WTC11 (cell line): ENCODE measurements at regions not wholly inside any gene's neighbourhood (a gene's known extent, or its start where the extent isn't known, plus 50 kb on each side); places are given as distances from the start of the nearest gene placed in this dataset.

Source experiments
- CTCF ChIP-seq: fragments of 200-600 bp; IDR thresholded peaks from 2 replicates; pipeline ENCODE4 v1.8.0; 2022; ENCODE audit warnings: antibody characterized with exemption
- ESRRA ChIP-seq: sonication (generic); formaldehyde crosslinking; IDR thresholded peaks from 2 replicates; pipeline ENCODE4 v1.8.1; 2022; ENCODE audit warnings: mild to moderate bottlenecking, missing genetic modification reagents, borderline replicate concordance
- JUN ChIP-seq: sonication (generic); formaldehyde crosslinking; IDR thresholded peaks from 2 replicates; pipeline ENCODE4 v1.8.0; 2023; ENCODE audit warnings: mild to moderate bottlenecking, missing genetic modification reagents
- NFYB ChIP-seq: sonication (generic); formaldehyde crosslinking; conservative IDR thresholded peaks from 2 replicates; pipeline ENCODE4 v1.8.0; 2022; ENCODE audit warnings: low read depth, missing genetic modification reagents
- PRDM15 ChIP-seq: sonication (generic); formaldehyde crosslinking; IDR thresholded peaks from 2 replicates; pipeline ENCODE4 v1.8.0; 2022; ENCODE audit warnings: missing genetic modification reagents
- TCF7 ChIP-seq: sonication (generic); formaldehyde crosslinking; IDR thresholded peaks from 2 replicates; pipeline ENCODE4 v1.8.0; 2022; ENCODE audit warnings: mild to moderate bottlenecking, low read depth, missing genetic modification reagents, moderate library complexity
- TEAD4 ChIP-seq: sonication (generic); formaldehyde crosslinking; IDR thresholded peaks from 2 replicates; pipeline ENCODE4 v1.8.0; 2022; ENCODE audit warnings: mild to moderate bottlenecking, missing genetic modification reagents
- ZNF121 ChIP-seq: sonication (generic); formaldehyde crosslinking; IDR thresholded peaks from 2 replicates; pipeline ENCODE4 v1.8.0; 2023; ENCODE audit warnings: missing genetic modification reagents
- ZNF416 ChIP-seq: fragments of 250-450 bp; sonication (Bioruptor Pico); IDR thresholded peaks from 2 replicates; pipeline ENCODE4 v1.9.0; 2021; ENCODE audit warnings: mild to moderate bottlenecking, inconsistent platforms
- TF ChIP-seq, protein P1 (sequence below): sonication (generic); formaldehyde crosslinking; IDR thresholded peaks from 2 replicates; pipeline ENCODE4 v1.8.1; 2023; ENCODE audit warnings: mild to moderate bottlenecking, moderate library complexity, missing genetic modification reagents
- TF ChIP-seq, protein P2 (sequence below): sonication (generic); formaldehyde crosslinking; conservative IDR thresholded peaks from 2 replicates; pipeline ENCODE4 v1.8.1; 2023; ENCODE audit warnings: mild to moderate bottlenecking, low read depth, missing genetic modification reagents, moderate library complexity
- TF ChIP-seq, protein P3 (sequence below): sonication (generic); formaldehyde crosslinking; IDR thresholded peaks from 2 replicates; pipeline ENCODE4 v1.8.0; 2022; ENCODE audit warnings: mild to moderate bottlenecking, missing genetic modification reagents
- TF ChIP-seq, protein P4 (sequence below): sonication (generic); formaldehyde crosslinking; IDR thresholded peaks from 2 replicates; pipeline ENCODE4 v1.8.1; 2023; ENCODE audit warnings: mild to moderate bottlenecking, missing genetic modification reagents, moderate library complexity
- TF ChIP-seq, protein P5 (sequence below): sonication (generic); formaldehyde crosslinking; IDR thresholded peaks from 2 replicates; pipeline ENCODE4 v1.8.1; 2022; ENCODE audit warnings: low read depth, missing genetic modification reagents, borderline replicate concordance

DNA sequence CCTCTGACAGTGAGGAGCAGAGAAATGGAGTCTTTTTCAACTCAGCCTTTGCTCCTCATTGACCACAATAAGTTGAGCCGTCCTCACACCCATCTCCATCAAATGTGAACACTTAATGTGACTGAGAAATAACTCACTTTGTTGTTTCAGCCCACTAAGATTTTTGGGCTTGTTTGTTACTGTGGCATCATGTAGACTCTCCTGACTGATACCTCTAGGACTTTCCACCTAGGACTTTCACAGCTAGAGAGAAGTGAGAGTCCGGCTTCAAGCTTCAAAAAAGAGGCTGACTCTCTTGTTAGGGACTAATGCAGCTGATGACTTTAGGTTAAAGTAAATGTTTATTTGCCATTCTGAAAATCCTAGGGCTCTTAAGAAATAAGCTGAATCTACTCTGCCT lies 435.0 kb downstream of the TMEM114 start:
- TF ChIP-seq ZNF121 (CRISPR knock-in tag), result no peak
- TF ChIP-seq NFYB, result no peak
- no peak for TF ChIP-seq PRDM15 (CRISPR knock-in tag)
- TF ChIP-seq TCF7 (CRISPR knock-in tag), result no peak
- TF ChIP-seq CTCF, result no peak
- TF ChIP-seq, protein P1, sequence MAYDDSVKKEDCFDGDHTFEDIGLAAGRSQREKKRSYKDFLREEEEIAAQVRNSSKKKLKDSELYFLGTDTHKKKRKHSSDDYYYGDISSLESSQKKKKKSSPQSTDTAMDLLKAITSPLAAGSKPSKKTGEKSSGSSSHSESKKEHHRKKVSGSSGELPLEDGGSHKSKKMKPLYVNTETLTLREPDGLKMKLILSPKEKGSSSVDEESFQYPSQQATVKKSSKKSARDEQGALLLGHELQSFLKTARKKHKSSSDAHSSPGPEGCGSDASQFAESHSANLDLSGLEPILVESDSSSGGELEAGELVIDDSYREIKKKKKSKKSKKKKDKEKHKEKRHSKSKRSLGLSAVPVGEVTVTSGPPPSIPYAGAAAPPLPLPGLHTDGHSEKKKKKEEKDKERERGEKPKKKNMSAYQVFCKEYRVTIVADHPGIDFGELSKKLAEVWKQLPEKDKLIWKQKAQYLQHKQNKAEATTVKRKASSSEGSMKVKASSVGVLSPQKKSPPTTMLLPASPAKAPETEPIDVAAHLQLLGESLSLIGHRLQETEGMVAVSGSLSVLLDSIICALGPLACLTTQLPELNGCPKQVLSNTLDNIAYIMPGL (CRISPR knock-in tag), result no peak
- no peak for TF ChIP-seq ZNF416
- no peak for TF ChIP-seq ESRRA (CRISPR knock-in tag)
- TF ChIP-seq, protein P2, sequence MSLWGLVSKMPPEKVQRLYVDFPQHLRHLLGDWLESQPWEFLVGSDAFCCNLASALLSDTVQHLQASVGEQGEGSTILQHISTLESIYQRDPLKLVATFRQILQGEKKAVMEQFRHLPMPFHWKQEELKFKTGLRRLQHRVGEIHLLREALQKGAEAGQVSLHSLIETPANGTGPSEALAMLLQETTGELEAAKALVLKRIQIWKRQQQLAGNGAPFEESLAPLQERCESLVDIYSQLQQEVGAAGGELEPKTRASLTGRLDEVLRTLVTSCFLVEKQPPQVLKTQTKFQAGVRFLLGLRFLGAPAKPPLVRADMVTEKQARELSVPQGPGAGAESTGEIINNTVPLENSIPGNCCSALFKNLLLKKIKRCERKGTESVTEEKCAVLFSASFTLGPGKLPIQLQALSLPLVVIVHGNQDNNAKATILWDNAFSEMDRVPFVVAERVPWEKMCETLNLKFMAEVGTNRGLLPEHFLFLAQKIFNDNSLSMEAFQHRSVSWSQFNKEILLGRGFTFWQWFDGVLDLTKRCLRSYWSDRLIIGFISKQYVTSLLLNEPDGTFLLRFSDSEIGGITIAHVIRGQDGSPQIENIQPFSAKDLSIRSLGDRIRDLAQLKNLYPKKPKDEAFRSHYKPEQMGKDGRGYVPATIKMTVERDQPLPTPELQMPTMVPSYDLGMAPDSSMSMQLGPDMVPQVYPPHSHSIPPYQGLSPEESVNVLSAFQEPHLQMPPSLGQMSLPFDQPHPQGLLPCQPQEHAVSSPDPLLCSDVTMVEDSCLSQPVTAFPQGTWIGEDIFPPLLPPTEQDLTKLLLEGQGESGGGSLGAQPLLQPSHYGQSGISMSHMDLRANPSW, result no peak
- TF ChIP-seq, protein P3, sequence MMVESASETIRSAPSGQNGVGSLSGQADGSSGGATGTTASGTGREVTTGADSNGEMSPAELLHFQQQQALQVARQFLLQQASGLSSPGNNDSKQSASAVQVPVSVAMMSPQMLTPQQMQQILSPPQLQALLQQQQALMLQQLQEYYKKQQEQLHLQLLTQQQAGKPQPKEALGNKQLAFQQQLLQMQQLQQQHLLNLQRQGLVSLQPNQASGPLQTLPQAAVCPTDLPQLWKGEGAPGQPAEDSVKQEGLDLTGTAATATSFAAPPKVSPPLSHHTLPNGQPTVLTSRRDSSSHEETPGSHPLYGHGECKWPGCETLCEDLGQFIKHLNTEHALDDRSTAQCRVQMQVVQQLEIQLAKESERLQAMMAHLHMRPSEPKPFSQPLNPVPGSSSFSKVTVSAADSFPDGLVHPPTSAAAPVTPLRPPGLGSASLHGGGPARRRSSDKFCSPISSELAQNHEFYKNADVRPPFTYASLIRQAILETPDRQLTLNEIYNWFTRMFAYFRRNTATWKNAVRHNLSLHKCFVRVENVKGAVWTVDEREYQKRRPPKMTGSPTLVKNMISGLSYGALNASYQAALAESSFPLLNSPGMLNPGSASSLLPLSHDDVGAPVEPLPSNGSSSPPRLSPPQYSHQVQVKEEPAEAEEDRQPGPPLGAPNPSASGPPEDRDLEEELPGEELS (CRISPR knock-in tag), result no peak
- TF ChIP-seq, protein P4, sequence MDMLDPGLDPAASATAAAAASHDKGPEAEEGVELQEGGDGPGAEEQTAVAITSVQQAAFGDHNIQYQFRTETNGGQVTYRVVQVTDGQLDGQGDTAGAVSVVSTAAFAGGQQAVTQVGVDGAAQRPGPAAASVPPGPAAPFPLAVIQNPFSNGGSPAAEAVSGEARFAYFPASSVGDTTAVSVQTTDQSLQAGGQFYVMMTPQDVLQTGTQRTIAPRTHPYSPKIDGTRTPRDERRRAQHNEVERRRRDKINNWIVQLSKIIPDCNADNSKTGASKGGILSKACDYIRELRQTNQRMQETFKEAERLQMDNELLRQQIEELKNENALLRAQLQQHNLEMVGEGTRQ (CRISPR knock-in tag), result no peak
- TF ChIP-seq JUN (CRISPR knock-in tag), result no peak
- TF ChIP-seq TEAD4 (CRISPR knock-in tag), result no peak
- TF ChIP-seq, protein P5, sequence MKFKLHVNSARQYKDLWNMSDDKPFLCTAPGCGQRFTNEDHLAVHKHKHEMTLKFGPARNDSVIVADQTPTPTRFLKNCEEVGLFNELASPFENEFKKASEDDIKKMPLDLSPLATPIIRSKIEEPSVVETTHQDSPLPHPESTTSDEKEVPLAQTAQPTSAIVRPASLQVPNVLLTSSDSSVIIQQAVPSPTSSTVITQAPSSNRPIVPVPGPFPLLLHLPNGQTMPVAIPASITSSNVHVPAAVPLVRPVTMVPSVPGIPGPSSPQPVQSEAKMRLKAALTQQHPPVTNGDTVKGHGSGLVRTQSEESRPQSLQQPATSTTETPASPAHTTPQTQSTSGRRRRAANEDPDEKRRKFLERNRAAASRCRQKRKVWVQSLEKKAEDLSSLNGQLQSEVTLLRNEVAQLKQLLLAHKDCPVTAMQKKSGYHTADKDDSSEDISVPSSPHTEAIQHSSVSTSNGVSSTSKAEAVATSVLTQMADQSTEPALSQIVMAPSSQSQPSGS (CRISPR knock-in tag), result no peak
